Ectodermal cell (in vitro differentiated cells): ENCODE measurements at regions not wholly inside any gene's neighbourhood (a gene's known extent, or its start where the extent isn't known, plus 50 kb on each side); places are given as distances from the start of the nearest gene placed in this dataset.
"Not testable (repeated sequence)": the region's sequence is repeated elsewhere in the genome, so short reads cannot be mapped to it uniquely, and the experiment has no call there.

ENCODE experiments used
- H3K27ac ChIP-seq: 2 replicates; pipeline ENCODE4 v1.7.0; 2013; ENCODE audit warnings: mild to moderate bottlenecking, low read depth, low read length; ENCODE audit not compliant: insufficient read depth, poor library complexity, severe bottlenecking
- H3K27me3 ChIP-seq: 2 replicates; pipeline ENCODE4 v1.7.0; 2013; ENCODE audit warnings: mild to moderate bottlenecking, low read length; ENCODE audit not compliant: insufficient read depth, control insufficient read depth, poor library complexity, severe bottlenecking
- H3K36me3 ChIP-seq: one replicate; pipeline ENCODE4 v1.7.0; 2013; ENCODE audit warnings: low read length; ENCODE audit not compliant: control insufficient read depth, insufficient read depth
- H3K4me1 ChIP-seq: one replicate; pipeline ENCODE4 v1.7.0; 2013; ENCODE audit warnings: low read length; ENCODE audit not compliant: control insufficient read depth, insufficient read depth
- H3K4me3 ChIP-seq: 2 replicates; pipeline ENCODE4 v1.7.0; 2013; ENCODE audit warnings: low read depth, low read length, control low read depth; ENCODE audit not compliant: insufficient read depth
- H3K9me3 ChIP-seq: 2 replicates; pipeline ENCODE4 v1.7.0; 2013; ENCODE audit warnings: mild to moderate bottlenecking, low read length, moderate library complexity; ENCODE audit not compliant: control insufficient read depth
- WGBS, 2 experiments: methylation state at CpG; one replicate each; pipeline ENCODE4 v1.1.7; 2013; ENCODE audit warnings: missing lambda C conversion rate in 2 of 2; 5-methylcytosine and 5-hydroxymethylcytosine counted together

GRCh38 chr2:62321380-62322289, 125.7 kb downstream of the B3GNT2 start:
- Histone ChIP-seq H3K27me3 (no peaks in the 10 kb centered on the region), H3K9me3 (no peaks in the 10 kb centered on the region), H3K27ac (peak overlapping the region; percentile 41), H3K36me3 (no peaks in the 10 kb centered on the region), H3K4me3 (no peak overlapping the region), H3K4me1 (peaks cover 14% of the 10 kb centered on the region)
- 57 to 71% methylated on average over 7 to 9 of the region's 9 CpGs for WGBS, 2 experiments

GRCh38 chr2:62320657-62321357, 124.9 kb downstream of the B3GNT2 start:
- peaks cover 14% of the 10 kb centered on the region for H3K4me1 ChIP-seq
- H3K27me3 ChIP-seq = no peaks in the 10 kb centered on the region
- WGBS, 2 experiments = 56 to 60% methylated on average over 6 of the region's 6 CpGs
- no peak overlapping the region for H3K4me3 ChIP-seq
- no peaks in the 10 kb centered on the region for H3K36me3 ChIP-seq
- no peaks in the 10 kb centered on the region for H3K9me3 ChIP-seq
- H3K27ac ChIP-seq = peak overlapping the region; percentile 41

GRCh38 chr2:62320137-62320536, 124.2 kb downstream of the B3GNT2 start:
- H3K4me1 ChIP-seq = peaks cover 14% of the 10 kb centered on the region
- WGBS, 2 experiments = 89 to 100% methylated on average over 1 of the region's 2 CpGs
- H3K27me3 ChIP-seq = not testable (repeated sequence)

GRCh38 chr2:62319070-62319469, 123.2 kb downstream of the B3GNT2 start:
- Histone ChIP-seq H3K4me1 (peaks cover 14% of the 10 kb centered on the region), H3K27me3 (no peaks in the 10 kb centered on the region), H3K36me3 (no peaks in the 10 kb centered on the region), H3K27ac (no peak overlapping the region), H3K4me3 (no peak overlapping the region), H3K9me3 (no peaks in the 10 kb centered on the region)
- WGBS, 2 experiments = 76 to 79% methylated on average over 1 of the region's 1 CpG

More at GRCh38 chr2:62320137-62320536, 124.2 kb downstream of the B3GNT2 start:
- not testable (repeated sequence) for H3K27ac ChIP-seq, H3K36me3 ChIP-seq, H3K9me3 ChIP-seq, H3K4me3 ChIP-seq

GRCh38 chr2:62315476-62315875, 119.6 kb downstream of the B3GNT2 start:
- H3K27me3 ChIP-seq = no peaks in the 10 kb centered on the region
- 96 to 97% methylated on average over 4 of the region's 4 CpGs for WGBS, 2 experiments
- H3K9me3 ChIP-seq = no peaks in the 10 kb centered on the region
- H3K27ac ChIP-seq = no peak overlapping the region
- no peaks in the 10 kb centered on the region for H3K4me1 ChIP-seq
- H3K4me3 ChIP-seq = no peak overlapping the region
- no peaks in the 10 kb centered on the region for H3K36me3 ChIP-seq

- H3K27me3 ChIP-seq = no peaks in the 10 kb centered on the region
- WGBS, 2 experiments = 95 to 97% methylated on average over 2 of the region's 2 CpGs
- no peak overlapping the region for H3K27ac ChIP-seq
- no peak overlapping the region for H3K4me3 ChIP-seq
- H3K36me3 ChIP-seq = no peaks in the 10 kb centered on the region
- H3K9me3 ChIP-seq = no peaks in the 10 kb centered on the region
- H3K4me1 ChIP-seq = no peaks in the 10 kb centered on the region
These were observed 118.4 kb downstream of the B3GNT2 start for GRCh38 chr2:62314291-62314690.

- H3K9me3 ChIP-seq = no peaks in the 10 kb centered on the region
- no peaks in the 10 kb centered on the region for H3K27me3 ChIP-seq
- no peaks in the 10 kb centered on the region for H3K4me1 ChIP-seq
- H3K4me3 ChIP-seq = no peak overlapping the region
- no peak overlapping the region for H3K27ac ChIP-seq
- WGBS, 2 experiments = 89 to 92% methylated on average over 2 to 3 of the region's 3 CpGs
- H3K36me3 ChIP-seq = no peaks in the 10 kb centered on the region
These were observed 117.7 kb downstream of the B3GNT2 start for GRCh38 chr2:62313449-62314227.

- no peaks in the 10 kb centered on the region for H3K27me3 ChIP-seq
- H3K36me3 ChIP-seq = no peaks in the 10 kb centered on the region
- H3K4me1 ChIP-seq = peaks cover 17% of the 10 kb centered on the region
- H3K27ac ChIP-seq = no peak overlapping the region
- no peak overlapping the region for H3K4me3 ChIP-seq
- WGBS, 2 experiments = 78 to 82% methylated on average over 17 of the region's 17 CpGs
- no peaks in the 10 kb centered on the region for H3K9me3 ChIP-seq
These were observed 113.7 kb downstream of the B3GNT2 start for GRCh38 chr2:62309465-62310091.

GRCh38 chr2:62309081-62309464, 113.2 kb downstream of the B3GNT2 start:
- Histone ChIP-seq H3K27me3 (no peaks in the 10 kb centered on the region), H3K4me3 (no peak overlapping the region), H3K27ac (no peak overlapping the region), H3K36me3 (no peaks in the 10 kb centered on the region), H3K9me3 (no peaks in the 10 kb centered on the region), H3K4me1 (peaks cover 17% of the 10 kb centered on the region)
- WGBS, 2 experiments = 68 to 91% methylated on average over 1 of the region's 1 CpG
